NCI-H1092 (cell line): ENCODE measurements at regions not wholly inside any gene's neighbourhood (a gene's known extent, or its start where the extent isn't known, plus 50 kb on each side); places are given as distances from the start of the nearest gene placed in this dataset.

ENCODE experiments used
- DNase-seq: peaks from one replicate; lab custom pipeline; 2025; lab: John Stamatoyannopoulos, UW

- DNase-seq, result no peak
Measured at GRCh38 chr5:67515020-67515689, 318.6 kb upstream of the CD180 start.

- DNase-seq, result no peak
Measured at GRCh38 chr5:67512758-67513157, 316.2 kb upstream of the CD180 start.

- DNase-seq, result no peak
Measured at GRCh38 chr5:67511911-67512310, 315.3 kb upstream of the CD180 start.

GRCh38 chr5:67510204-67510603 lies 313.6 kb upstream of the CD180 start:
- DNase-seq, result no peak

- no peak for DNase-seq
Measured at GRCh38 chr5:67509402-67510186, 313.0 kb upstream of the CD180 start.

GRCh38 chr5:67506241-67506640 lies 309.6 kb upstream of the CD180 start:
- no peak for DNase-seq

- no peak for DNase-seq
Measured at GRCh38 chr5:67502951-67503350, 306.4 kb upstream of the CD180 start.

- DNase-seq, result no peak
Measured at GRCh38 chr5:67496051-67496450, 299.5 kb upstream of the CD180 start.

- DNase-seq, result peak; percentile 7
Measured at GRCh38 chr5:67495072-67495471, 298.5 kb upstream of the CD180 start.

- DNase-seq, result peak; percentile 65
Measured at GRCh38 chr5:67494186-67494855, 297.7 kb upstream of the CD180 start.

- DNase-seq, result peak; percentile 50
Measured at GRCh38 chr5:67493676-67494075, 297.1 kb upstream of the CD180 start.

- no peak for DNase-seq
Measured at GRCh38 chr5:67490543-67491321, 294.1 kb upstream of the CD180 start.

- no peak for DNase-seq
Measured at GRCh38 chr5:67488885-67489284, 292.3 kb upstream of the CD180 start.

GRCh38 chr5:67487862-67488261 lies 291.3 kb upstream of the CD180 start:
- DNase-seq, result no peak

- DNase-seq, result no peak
Measured at GRCh38 chr5:67483453-67484030, 286.9 kb upstream of the CD180 start.

- no peak for DNase-seq
Measured at GRCh38 chr5:67481362-67481761, 284.8 kb upstream of the CD180 start.

GRCh38 chr5:67478337-67478736 lies 281.7 kb upstream of the CD180 start:
- no peak for DNase-seq

GRCh38 chr5:67476995-67477394 lies 280.4 kb upstream of the CD180 start:
- no peak for DNase-seq

- no peak for DNase-seq
Measured at GRCh38 chr5:67476531-67476930, 279.9 kb upstream of the CD180 start.

GRCh38 chr5:67475489-67475888 lies 278.9 kb upstream of the CD180 start:
- no peak for DNase-seq

- DNase-seq, result no peak
Measured at GRCh38 chr5:67474597-67475238, 278.1 kb upstream of the CD180 start.
